Glomerular visceral epithelial cell (primary cell): ENCODE measurements at regions not wholly inside any gene's neighbourhood (a gene's known extent, or its start where the extent isn't known, plus 50 kb on each side); places are given as distances from the start of the nearest gene placed in this dataset.
"Not testable (repeated sequence)": the region's sequence is repeated elsewhere in the genome, so short reads cannot be mapped to it uniquely, and the experiment has no call there.

Experiments used
- DNase-seq: peaks from one replicate; pipeline ENCODE4 v3.0.0-alpha.2; 2016; ENCODE audit errors: extremely low spot score

GRCh38 chr4:155592179-155592937, 74.3 kb upstream of the GUCY1A1 start:
- DNase-seq: peak; percentile 20

- DNase-seq: no peak
Observed at GRCh38 chr4:155591738-155592143, 74.9 kb upstream of the GUCY1A1 start.

- DNase-seq: no peak
Observed at GRCh38 chr4:155590796-155591585, 75.7 kb upstream of the GUCY1A1 start.

GRCh38 chr4:155588437-155588836, 78.2 kb upstream of the GUCY1A1 start:
- DNase-seq: no peak

DNA sequence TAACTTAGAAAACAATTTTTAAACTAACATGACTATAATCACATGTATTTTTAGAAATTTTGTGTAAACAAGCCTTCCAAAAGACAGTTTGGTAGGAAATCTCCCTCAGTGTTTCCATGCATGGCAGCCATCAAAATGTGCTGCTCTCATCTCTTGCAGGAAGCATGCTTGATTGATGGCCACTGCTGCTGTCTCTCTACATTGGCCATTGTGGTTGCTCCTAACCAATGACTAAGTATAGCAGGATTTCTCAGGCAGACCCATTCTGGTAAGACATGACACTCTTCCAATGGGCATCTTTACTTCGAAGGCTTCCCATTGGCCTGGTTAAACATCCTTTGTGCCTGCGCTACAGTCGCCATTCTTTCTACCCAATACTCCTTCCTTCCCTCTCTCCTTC, 78.9 kb upstream of the GUCY1A1 start:
- no peak for DNase-seq

DNA sequence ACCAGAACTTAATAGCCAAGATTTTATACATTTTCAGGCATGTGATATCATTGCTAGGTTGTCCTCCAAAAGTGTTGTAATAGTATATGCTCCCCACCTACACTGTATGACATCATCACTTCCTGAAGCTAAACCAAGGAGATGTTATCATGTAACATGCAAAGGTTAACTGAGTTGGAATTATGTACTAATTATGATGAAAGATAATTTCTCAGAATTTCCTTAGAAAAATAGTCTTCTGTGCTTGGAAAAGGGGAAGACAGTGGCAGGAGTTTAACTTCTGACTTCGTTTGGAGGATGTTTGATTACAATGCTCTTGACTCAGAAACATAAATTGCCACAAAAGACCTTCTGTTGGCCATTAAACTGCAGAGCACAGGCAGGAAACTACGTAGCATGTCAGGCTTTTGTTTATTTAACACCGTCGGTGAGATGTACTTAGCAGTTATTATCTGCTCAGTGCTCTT, 83.6 kb upstream of the GUCY1A1 start:
- peak; percentile 34 for DNase-seq

GRCh38 chr4:155582041-155582440, 84.6 kb upstream of the GUCY1A1 start:
- DNase-seq: no peak

- peak; percentile 80 for DNase-seq
Observed at GRCh38 chr4:155578726-155579370, 87.8 kb upstream of the GUCY1A1 start.

- DNase-seq: no peak
Observed at GRCh38 chr4:155578219-155578618, 88.4 kb upstream of the GUCY1A1 start.

- DNase-seq: not testable (repeated sequence)
Observed at GRCh38 chr4:155574329-155574728, 92.3 kb upstream of the GUCY1A1 start.

DNA sequence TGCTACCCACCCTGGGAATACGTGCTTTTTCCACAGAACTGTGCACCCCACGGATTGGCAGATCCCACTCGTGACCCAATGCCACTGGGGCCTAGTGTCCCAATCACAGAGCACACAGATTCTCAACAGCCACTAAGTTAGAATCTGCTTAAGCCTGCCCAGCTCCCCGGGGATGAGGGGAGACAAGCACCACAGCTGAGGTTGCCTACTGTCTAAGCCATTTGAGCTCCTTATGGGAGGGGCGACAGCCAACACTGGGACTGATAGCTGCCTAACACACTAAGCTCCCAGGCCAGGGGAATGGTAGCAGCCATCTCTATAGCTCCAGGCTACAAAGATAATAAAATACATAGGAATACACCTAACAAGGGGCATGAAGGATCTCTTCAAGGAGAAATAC, 93.5 kb upstream of the GUCY1A1 start:
- no peak for DNase-seq

DNA sequence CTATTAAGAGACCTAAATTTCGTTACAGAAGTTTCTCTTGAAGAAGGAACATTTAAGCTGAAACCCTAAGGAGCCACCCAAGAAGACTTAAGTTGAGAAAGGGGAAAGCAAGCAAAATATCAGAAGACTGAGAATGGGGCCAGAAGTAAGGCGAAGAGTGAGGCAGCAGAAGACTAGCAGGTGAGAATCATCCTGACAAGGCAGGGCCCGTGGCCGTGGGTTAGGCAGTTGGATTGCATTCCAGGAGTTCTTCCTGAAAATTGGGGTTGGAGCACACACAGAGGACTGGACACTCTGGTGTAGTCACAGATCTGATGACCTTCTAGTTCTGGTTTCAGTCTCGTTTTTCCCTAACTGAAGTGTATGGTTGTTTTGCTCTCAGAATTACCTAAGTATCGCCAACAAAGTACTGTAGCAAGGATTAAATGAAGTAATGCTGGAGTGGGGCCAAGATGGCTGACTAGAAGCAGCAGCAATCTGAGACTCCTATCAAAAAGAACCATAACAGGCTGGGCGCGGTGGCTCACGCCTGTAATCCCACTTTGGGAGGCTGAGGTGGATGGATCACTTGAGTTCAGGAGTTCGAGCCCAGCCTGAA, 94.4 kb upstream of the GUCY1A1 start:
- no peak for DNase-seq

DNA sequence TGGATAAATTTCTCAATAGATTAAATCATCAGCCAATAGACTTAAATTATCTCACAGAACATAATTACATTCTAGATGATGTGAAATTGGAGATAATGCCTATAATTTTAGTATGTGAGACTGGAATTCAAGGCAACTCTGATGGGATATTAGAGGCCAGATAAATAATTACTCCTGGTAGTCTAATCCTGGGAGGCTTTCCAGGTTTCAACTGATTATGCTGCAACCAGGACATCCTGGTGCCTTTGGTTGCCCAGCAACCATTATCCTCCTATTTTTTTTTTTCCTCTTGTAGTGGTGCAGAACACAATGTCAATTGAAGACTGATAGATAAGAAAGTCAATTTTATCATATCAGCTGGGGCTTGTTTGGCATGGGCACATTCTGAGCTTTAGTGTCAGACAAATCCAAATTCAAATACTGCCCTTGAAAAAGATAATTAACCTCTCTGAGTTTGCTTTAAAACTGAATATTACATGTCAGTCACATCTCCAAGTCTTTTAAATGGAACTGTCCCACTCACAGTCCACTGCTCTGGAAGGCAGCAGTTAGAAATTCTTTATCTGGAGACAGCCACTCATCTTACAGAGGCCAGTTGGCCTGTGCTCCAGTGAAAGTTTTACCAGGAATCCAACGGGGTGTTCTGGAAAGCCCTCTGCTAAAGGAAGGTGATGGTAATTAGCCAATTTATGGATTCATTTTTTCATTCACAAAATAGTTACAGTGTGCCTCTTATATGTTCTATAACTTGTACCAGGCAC, 95.3 kb upstream of the GUCY1A1 start:
- DNase-seq: no peak

- no peak for DNase-seq
Observed at GRCh38 chr4:155570661-155571060, 96.0 kb upstream of the GUCY1A1 start.

DNA sequence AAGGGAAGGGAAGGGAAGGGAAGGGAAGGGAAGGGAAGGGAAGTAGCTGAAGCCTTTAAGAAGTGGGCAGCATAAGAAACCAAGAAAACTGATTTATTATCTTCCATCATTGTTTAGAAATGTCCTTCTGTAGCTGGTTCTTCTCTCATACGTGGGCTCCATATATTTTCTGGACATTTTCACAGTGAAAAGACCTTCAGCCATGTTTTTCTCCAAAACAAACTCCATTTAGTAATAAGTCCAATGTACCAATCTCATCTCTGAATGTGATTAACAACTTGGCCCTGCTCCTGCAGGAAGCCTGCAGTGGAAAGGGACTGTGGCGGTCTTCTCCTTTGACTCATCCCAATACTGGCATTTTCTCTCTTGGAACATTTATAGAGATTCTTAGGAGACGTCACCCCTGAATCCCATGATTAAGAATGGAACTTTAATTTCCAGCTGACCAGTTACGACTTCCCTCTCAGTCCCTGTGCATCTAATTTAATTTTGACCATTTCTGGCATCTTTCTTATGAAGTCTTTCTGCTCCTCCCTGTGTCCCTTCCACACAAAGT, 96.6 kb upstream of the GUCY1A1 start:
- no peak for DNase-seq

GRCh38 chr4:155569471-155569870, 97.2 kb upstream of the GUCY1A1 start:
- DNase-seq: no peak

DNA sequence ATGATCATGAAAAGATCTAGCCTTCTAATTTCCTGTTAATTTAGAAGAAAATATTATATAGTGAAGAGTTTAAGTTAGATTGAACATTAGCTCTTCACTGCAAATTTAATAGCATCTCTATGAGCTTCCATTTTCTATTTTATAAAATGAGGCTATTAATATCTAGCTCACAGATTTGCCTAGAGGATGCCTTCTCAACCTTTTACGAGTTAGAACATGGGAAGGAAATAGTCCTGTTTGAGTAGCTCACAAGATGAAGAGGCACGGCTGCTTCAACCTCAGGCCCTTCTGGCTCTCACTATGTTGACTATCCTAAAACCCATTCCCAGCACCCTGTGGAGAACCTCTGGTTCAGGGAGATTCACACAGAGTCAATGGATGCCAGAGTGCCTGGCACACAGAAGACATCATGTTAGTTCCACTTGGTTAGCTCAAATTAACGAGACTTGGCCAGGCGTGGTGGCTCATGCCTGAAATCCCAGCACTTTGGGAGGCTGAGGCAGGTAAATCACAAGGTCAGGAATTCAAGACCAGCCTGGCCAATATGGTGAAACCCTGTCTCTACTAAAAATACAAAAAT, 97.9 kb upstream of the GUCY1A1 start:
- DNase-seq: no peak

- DNase-seq: no peak
Observed at GRCh38 chr4:155566354-155566753, 100.3 kb upstream of the GUCY1A1 start.

- DNase-seq: no peak
Observed at GRCh38 chr4:155565776-155566175, 100.9 kb upstream of the GUCY1A1 start.

GRCh38 chr4:155565330-155565729, 101.3 kb upstream of the GUCY1A1 start:
- no peak for DNase-seq

DNA sequence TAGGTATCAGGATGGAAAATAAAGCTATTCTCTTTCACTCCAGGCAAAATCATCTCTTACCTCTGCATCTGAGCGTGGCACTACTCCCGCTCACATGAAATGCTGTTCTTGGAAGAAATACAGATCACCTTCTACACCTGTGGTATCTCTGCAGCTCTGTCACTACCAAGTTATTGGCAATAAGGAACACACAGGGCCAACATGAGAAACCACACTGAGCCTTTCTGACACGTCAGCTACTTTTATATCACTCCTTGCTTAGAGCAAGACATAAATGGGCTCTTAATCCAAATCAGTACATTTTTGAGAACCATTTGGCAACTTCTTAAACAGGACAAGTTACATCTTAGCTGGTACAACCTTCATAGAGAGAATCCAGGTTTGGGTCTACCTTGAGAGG, 101.8 kb upstream of the GUCY1A1 start:
- no peak for DNase-seq
